ENCODE measurements at regions not wholly inside any gene's neighbourhood (a gene's known extent, or its start where the extent isn't known, plus 50 kb on each side); places are given as distances from the start of the nearest gene placed in this dataset.
A peak's percentile ranks its signal among the peaks of the same experiment; 100 is the strongest.

GRCh38 chr12:13875744-13876143 lies 105.7 kb downstream of the GRIN2B start:
- H3K4me3 ChIP-seq, result no peak overlapping the region
- TF ChIP-seq CTCF (IDR thresholded peaks at IDR 0.05) (no peak), POLR2AphosphoS5 (IDR thresholded peaks at IDR 0.05) (no peak), POLR2A (IDR thresholded peaks at IDR 0.05) (no peak)
- no peak for DNase-seq (ENCODE audit: low spot score)
- WGBS, result 74% methylated on average over 4 of the region's 4 CpGs
- no peak overlapping the region for H3K27ac ChIP-seq
- no peaks in the 10 kb centered on the region for H3K4me1 ChIP-seq (replicated peaks)
- H3K9me3 ChIP-seq, result no peaks in the 10 kb centered on the region
- H3K27me3 ChIP-seq (replicated peaks; ENCODE audit: insufficient read depth), result no peaks in the 10 kb centered on the region
- intact Hi-C loops (cut with DNase I), result no loop called here
- no peaks in the 10 kb centered on the region for H3K36me3 ChIP-seq

GRCh38 chr12:13870255-13870654 lies 111.1 kb downstream of the GRIN2B start:
- H3K36me3 ChIP-seq, result no peaks in the 10 kb centered on the region
- H3K27me3 ChIP-seq (replicated peaks; ENCODE audit: insufficient read depth), result peaks cover 2% of the 10 kb centered on the region
- no peak for DNase-seq (ENCODE audit: low spot score)
- no peaks in the 10 kb centered on the region for H3K4me1 ChIP-seq (replicated peaks)
- H3K27ac ChIP-seq, result no peak overlapping the region
- H3K4me3 ChIP-seq, result no peak overlapping the region
- H3K9me3 ChIP-seq, result no peaks in the 10 kb centered on the region
- intact Hi-C loops (cut with DNase I), result no loop called here
- 76% methylated on average over 2 of the region's 2 CpGs for whole genome bisulfite sequencing
- TF ChIP-seq CTCF (IDR thresholded peaks at IDR 0.05) (no peak), POLR2AphosphoS5 (IDR thresholded peaks at IDR 0.05) (no peak), POLR2A (IDR thresholded peaks at IDR 0.05) (no peak)

GRCh38 chr12:13864081-13864673 lies 117.2 kb downstream of the GRIN2B start:
- WGBS, result 15% methylated on average over 9 of the region's 9 CpGs
- no peaks in the 10 kb centered on the region for H3K9me3 ChIP-seq
- TF ChIP-seq POLR2A (IDR thresholded peaks at IDR 0.05), result no peak
- peak; percentile 36 to 62 (median 60) for TF ChIP-seq CTCF (IDR thresholded peaks at IDR 0.05)
- no peak overlapping the region for H3K4me3 ChIP-seq
- H3K27ac ChIP-seq, result no peak overlapping the region
- DNase-seq (ENCODE audit: low spot score), result peak; percentile 28
- H3K27me3 ChIP-seq (replicated peaks; ENCODE audit: insufficient read depth), result peaks cover 2% of the 10 kb centered on the region
- no peaks in the 10 kb centered on the region for H3K4me1 ChIP-seq (replicated peaks)
- H3K36me3 ChIP-seq, result no peaks in the 10 kb centered on the region
- intact Hi-C loops (cut with DNase I), result loop anchor here (10.0 kb wide), 1 partner anchor 301 kb away; no protein-coding TSS in a partner anchor

GRCh38 chr12:13857750-13858149 lies 123.7 kb downstream of the GRIN2B start:
- Histone ChIP-seq H3K27me3 (replicated peaks; ENCODE audit: insufficient read depth) (no peaks in the 10 kb centered on the region), H3K27ac (no peak overlapping the region), H3K9me3 (no peaks in the 10 kb centered on the region), H3K36me3 (no peaks in the 10 kb centered on the region), H3K4me1 (replicated peaks) (no peaks in the 10 kb centered on the region), H3K4me3 (no peak overlapping the region)
- TF ChIP-seq POLR2A (IDR thresholded peaks at IDR 0.05), result no peak
- TF ChIP-seq CTCF (IDR thresholded peaks at IDR 0.05), result no peak
- intact Hi-C loops (cut with DNase I), result no loop called here
- DNase-seq (ENCODE audit: low spot score), result no peak
- 69% methylated on average over 5 of the region's 5 CpGs for WGBS

- Histone ChIP-seq H3K4me1 (replicated peaks) (no peaks in the 10 kb centered on the region), H3K27ac (no peak overlapping the region), H3K9me3 (no peaks in the 10 kb centered on the region), H3K4me3 (no peak overlapping the region), H3K27me3 (replicated peaks; ENCODE audit: insufficient read depth) (no peaks in the 10 kb centered on the region), H3K36me3 (no peaks in the 10 kb centered on the region)
- WGBS, result 95% methylated on average over 3 of the region's 3 CpGs
- intact Hi-C loops (cut with DNase I), result no loop called here
- DNase-seq (ENCODE audit: low spot score), result no peak
- TF ChIP-seq CTCF (IDR thresholded peaks at IDR 0.05) (no peak), POLR2A (IDR thresholded peaks at IDR 0.05) (no peak), POLR2AphosphoS5 (IDR thresholded peaks at IDR 0.05) (no peak)
Observed at GRCh38 chr12:13853471-13853870, 127.9 kb downstream of the GRIN2B start.
